ENCODE measurements at regions not wholly inside any gene's neighbourhood (a gene's known extent, or its start where the extent isn't known, plus 50 kb on each side); places are given as distances from the start of the nearest gene placed in this dataset.

GRCh38 chr6:91167846-91168245 lies 581.0 kb upstream of the MAP3K7 start:
- TF ChIP-seq CTCF (IDR thresholded peaks at IDR 0.05; ENCODE audit: low read depth, low read length) (no peak), EZH2phosphoT487 (IDR thresholded peaks at IDR 0.05; ENCODE audit: low read depth) (no peak)

Measured in OCI-LY3 (cell line).